Ectodermal cell (in vitro differentiated cells): ENCODE measurements at regions not wholly inside any gene's neighbourhood (a gene's known extent, or its start where the extent isn't known, plus 50 kb on each side); places are given as distances from the start of the nearest gene placed in this dataset.
"Not testable (repeated sequence)": the region's sequence is repeated elsewhere in the genome, so short reads cannot be mapped to it uniquely, and the experiment has no call there.

ENCODE experiments used
- H3K27ac ChIP-seq: 2 replicates; pipeline ENCODE4 v1.7.0; 2013; ENCODE audit warnings: mild to moderate bottlenecking, low read depth, low read length; ENCODE audit not compliant: insufficient read depth, poor library complexity, severe bottlenecking
- H3K27me3 ChIP-seq: 2 replicates; pipeline ENCODE4 v1.7.0; 2013; ENCODE audit warnings: mild to moderate bottlenecking, low read length; ENCODE audit not compliant: insufficient read depth, control insufficient read depth, poor library complexity, severe bottlenecking
- H3K36me3 ChIP-seq: one replicate; pipeline ENCODE4 v1.7.0; 2013; ENCODE audit warnings: low read length; ENCODE audit not compliant: control insufficient read depth, insufficient read depth
- H3K4me1 ChIP-seq: one replicate; pipeline ENCODE4 v1.7.0; 2013; ENCODE audit warnings: low read length; ENCODE audit not compliant: control insufficient read depth, insufficient read depth
- H3K4me3 ChIP-seq: 2 replicates; pipeline ENCODE4 v1.7.0; 2013; ENCODE audit warnings: low read depth, low read length, control low read depth; ENCODE audit not compliant: insufficient read depth
- H3K9me3 ChIP-seq: 2 replicates; pipeline ENCODE4 v1.7.0; 2013; ENCODE audit warnings: mild to moderate bottlenecking, low read length, moderate library complexity; ENCODE audit not compliant: control insufficient read depth
- WGBS, 2 experiments: methylation state at CpG; one replicate each; pipeline ENCODE4 v1.1.7; 2013; ENCODE audit warnings: missing lambda C conversion rate in 2 of 2; 5-methylcytosine and 5-hydroxymethylcytosine counted together

GRCh38 chr14:58769771-58770170 is 132.0 kb downstream of the DACT1 start:
- Histone ChIP-seq H3K27me3 (no peaks in the 10 kb centered on the region), H3K27ac (no peak overlapping the region), H3K9me3 (peaks cover 2% of the 10 kb centered on the region), H3K4me3 (no peak overlapping the region), H3K4me1 (peaks cover 39% of the 10 kb centered on the region), H3K36me3 (no peaks in the 10 kb centered on the region)
- WGBS, 2 experiments, result 100% methylated on average over 2 of the region's 2 CpGs; no CpG with 5 or more reads in 1 of the 2 experiments

- H3K4me3 ChIP-seq, result no peak overlapping the region
- H3K27me3 ChIP-seq, result no peaks in the 10 kb centered on the region
- H3K36me3 ChIP-seq, result no peaks in the 10 kb centered on the region
- H3K9me3 ChIP-seq, result peaks cover 2% of the 10 kb centered on the region
- H3K27ac ChIP-seq, result no peak overlapping the region
- peaks cover 39% of the 10 kb centered on the region for H3K4me1 ChIP-seq
Measured at GRCh38 chr14:58770491-58770982, 132.8 kb downstream of the DACT1 start.

GRCh38 chr14:58771016-58771415 is 133.3 kb downstream of the DACT1 start:
- 90 to 95% methylated on average over 6 of the region's 6 CpGs for WGBS, 2 experiments
- peaks cover 39% of the 10 kb centered on the region for H3K4me1 ChIP-seq
- no peaks in the 10 kb centered on the region for H3K27me3 ChIP-seq

GRCh38 chr14:58772116-58772515 is 134.4 kb downstream of the DACT1 start:
- no peaks in the 10 kb centered on the region for H3K27me3 ChIP-seq
- no peak overlapping the region for H3K4me3 ChIP-seq
- no peaks in the 10 kb centered on the region for H3K36me3 ChIP-seq
- H3K27ac ChIP-seq, result no peak overlapping the region
- peaks cover 44% of the 10 kb centered on the region for H3K4me1 ChIP-seq
- 64 to 71% methylated on average over 3 of the region's 3 CpGs for WGBS, 2 experiments
- H3K9me3 ChIP-seq, result peaks cover 2% of the 10 kb centered on the region

More at GRCh38 chr14:58771016-58771415, 133.3 kb downstream of the DACT1 start:
- Histone ChIP-seq H3K27ac (no peak overlapping the region), H3K36me3 (no peaks in the 10 kb centered on the region), H3K4me3 (no peak overlapping the region), H3K9me3 (peaks cover 2% of the 10 kb centered on the region)

- Histone ChIP-seq H3K4me1 (peaks cover 52% of the 10 kb centered on the region), H3K4me3 (no peak overlapping the region), H3K27me3 (no peaks in the 10 kb centered on the region), H3K9me3 (peaks cover 2% of the 10 kb centered on the region), H3K27ac (peak overlapping the region; percentile 72), H3K36me3 (no peaks in the 10 kb centered on the region)
- 36 to 37% methylated on average over 7 of the region's 7 CpGs for WGBS, 2 experiments
Measured at GRCh38 chr14:58772794-58773620, 135.2 kb downstream of the DACT1 start.

GRCh38 chr14:58774531-58774930 is 136.8 kb downstream of the DACT1 start:
- no peak overlapping the region for H3K27ac ChIP-seq

GRCh38 chr14:58775130-58775529 is 137.4 kb downstream of the DACT1 start:
- peaks cover 43% of the 10 kb centered on the region for H3K4me1 ChIP-seq
- H3K9me3 ChIP-seq, H3K36me3 ChIP-seq, H3K4me3 ChIP-seq, H3K27me3 ChIP-seq, H3K27ac ChIP-seq: not testable (repeated sequence)
- WGBS, 2 experiments, result 91 to 93% methylated on average over 4 of the region's 4 CpGs

More at GRCh38 chr14:58774531-58774930, 136.8 kb downstream of the DACT1 start:
- Histone ChIP-seq H3K9me3 (peaks cover 2% of the 10 kb centered on the region), H3K27me3 (no peaks in the 10 kb centered on the region), H3K4me3 (no peak overlapping the region), H3K36me3 (no peaks in the 10 kb centered on the region), H3K4me1 (peaks cover 44% of the 10 kb centered on the region)
- 95% methylated on average over 1 of the region's 1 CpG for WGBS, 2 experiments

- H3K36me3 ChIP-seq, result no peaks in the 10 kb centered on the region
- no peak overlapping the region for H3K27ac ChIP-seq
- peaks cover 2% of the 10 kb centered on the region for H3K9me3 ChIP-seq
- no peak overlapping the region for H3K4me3 ChIP-seq
- peaks cover 40% of the 10 kb centered on the region for H3K4me1 ChIP-seq
- whole genome bisulfite sequencing, 2 experiments, result 95 to 97% methylated on average over 4 of the region's 4 CpGs
- H3K27me3 ChIP-seq, result no peaks in the 10 kb centered on the region
Measured at GRCh38 chr14:58776516-58776915, 138.8 kb downstream of the DACT1 start.

- H3K27ac ChIP-seq, result peak overlapping the region; percentile 17
- peaks cover 32% of the 10 kb centered on the region for H3K4me1 ChIP-seq
- H3K27me3 ChIP-seq, result no peaks in the 10 kb centered on the region
- H3K9me3 ChIP-seq, result peaks cover 2% of the 10 kb centered on the region
- H3K4me3 ChIP-seq, result no peak overlapping the region
- H3K36me3 ChIP-seq, result no peaks in the 10 kb centered on the region
- WGBS, 2 experiments, result 74 to 76% methylated on average over 7 of the region's 7 CpGs
Measured at GRCh38 chr14:58777541-58777979, 139.8 kb downstream of the DACT1 start.

- Histone ChIP-seq H3K9me3 (peaks cover 2% of the 10 kb centered on the region), H3K36me3 (no peaks in the 10 kb centered on the region), H3K27ac (no peak overlapping the region), H3K27me3 (no peaks in the 10 kb centered on the region), H3K4me3 (no peak overlapping the region), H3K4me1 (peaks cover 26% of the 10 kb centered on the region)
- 93 to 95% methylated on average over 3 of the region's 3 CpGs for WGBS, 2 experiments
Measured at GRCh38 chr14:58778202-58778601, 140.4 kb downstream of the DACT1 start.
